ENCODE measurements at regions not wholly inside any gene's neighbourhood (a gene's known extent, or its start where the extent isn't known, plus 50 kb on each side); places are given as distances from the start of the nearest gene placed in this dataset.

DNA sequence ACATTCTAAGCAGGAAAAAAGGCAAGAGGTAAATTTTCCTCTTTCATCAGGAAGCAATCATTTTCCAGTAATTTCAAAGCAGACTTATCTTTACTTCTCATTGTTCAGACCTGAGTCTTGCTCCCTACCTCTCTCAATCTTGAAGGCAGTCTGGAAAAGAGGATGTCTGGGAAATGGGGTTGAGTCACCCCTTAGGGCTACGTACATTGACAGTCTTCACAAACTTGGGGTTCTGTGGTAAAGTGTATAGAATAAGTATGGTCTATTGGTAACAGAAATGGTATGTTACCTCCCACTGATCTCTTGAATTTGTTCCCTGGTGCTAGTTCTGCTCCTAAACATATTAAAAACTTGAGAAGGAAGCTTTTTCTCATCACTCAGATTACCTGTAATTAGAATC, 361.3 kb downstream of the SS18 start:
- TF ChIP-seq, protein P1, sequence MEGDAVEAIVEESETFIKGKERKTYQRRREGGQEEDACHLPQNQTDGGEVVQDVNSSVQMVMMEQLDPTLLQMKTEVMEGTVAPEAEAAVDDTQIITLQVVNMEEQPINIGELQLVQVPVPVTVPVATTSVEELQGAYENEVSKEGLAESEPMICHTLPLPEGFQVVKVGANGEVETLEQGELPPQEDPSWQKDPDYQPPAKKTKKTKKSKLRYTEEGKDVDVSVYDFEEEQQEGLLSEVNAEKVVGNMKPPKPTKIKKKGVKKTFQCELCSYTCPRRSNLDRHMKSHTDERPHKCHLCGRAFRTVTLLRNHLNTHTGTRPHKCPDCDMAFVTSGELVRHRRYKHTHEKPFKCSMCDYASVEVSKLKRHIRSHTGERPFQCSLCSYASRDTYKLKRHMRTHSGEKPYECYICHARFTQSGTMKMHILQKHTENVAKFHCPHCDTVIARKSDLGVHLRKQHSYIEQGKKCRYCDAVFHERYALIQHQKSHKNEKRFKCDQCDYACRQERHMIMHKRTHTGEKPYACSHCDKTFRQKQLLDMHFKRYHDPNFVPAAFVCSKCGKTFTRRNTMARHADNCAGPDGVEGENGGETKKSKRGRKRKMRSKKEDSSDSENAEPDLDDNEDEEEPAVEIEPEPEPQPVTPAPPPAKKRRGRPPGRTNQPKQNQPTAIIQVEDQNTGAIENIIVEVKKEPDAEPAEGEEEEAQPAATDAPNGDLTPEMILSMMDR (IDR thresholded peaks at IDR 0.05; ENCODE audit: low read depth, low read length) = no peak
- TF ChIP-seq EZH2phosphoT487 (IDR thresholded peaks at IDR 0.05; ENCODE audit: low read depth) = no peak

All from OCI-LY3 (cell line).